HCT116 (cell line): ENCODE measurements at regions not wholly inside any gene's neighbourhood (a gene's known extent, or its start where the extent isn't known, plus 50 kb on each side); places are given as distances from the start of the nearest gene placed in this dataset.

ENCODE experiments used
- ATAC-seq: fragments of 200-7000 bp; cut with Tn5 transposase; 2 replicates; pipeline ENCODE4 v1.9.1; 2020; ENCODE audit warnings: mild to moderate bottlenecking, moderate library complexity
- BruUV-seq: library from RNA; stranded (reverse); fragments of 400-500 nt; replicated peaks from 2 replicates; lab custom pipeline; 2021; lab: Mats Ljungman, UMichigan
- CTCF ChIA-PET: fragments of 300-600 bp; sonication (Branson Sonifier 250); formaldehyde crosslinking; loops from one replicate; lab custom pipeline; 2021; ENCODE audit warnings: antibody characterized with exemption; lab: Charles Lee
- POLR2A ChIA-PET: fragments of 300-600, 350-600 bp; sonication (Branson Sonifier 250); formaldehyde crosslinking; loops from one replicate; lab custom pipeline; 2021; ENCODE audit warnings: antibody characterized with exemption; lab: Charles Lee
- RAD21 ChIA-PET, 2 experiments: fragments of 300-600 bp; sonication (Branson Sonifier 250); formaldehyde crosslinking; loops; one replicate each; lab custom pipeline; 2023; ENCODE audit warnings: low total read pairs in 2 of 2; ENCODE audit not compliant: uncharacterized antibody in 2 of 2, unreplicated experiment in 2 of 2, low non-redundant PET in 1 of 2; lab: Charles Lee
- DNase-seq: peaks from one replicate; pipeline ENCODE4 v3.0.0-alpha.2; 2010; ENCODE audit warnings: low read depth, low spot score
- H2AFZ ChIP-seq: fragments of 200-600 bp; shearing (Covaris generic), sonication (generic); 2 replicates; pipeline ENCODE4 v1.6.1; 2017; ENCODE audit warnings: low read depth, mixed run types, mixed read lengths, antibody characterized with exemption, low read length; ENCODE audit not compliant: poor library complexity, severe bottlenecking
- H3K27ac ChIP-seq: 2 replicates; pipeline ENCODE4 v1.5.1; 2012; ENCODE audit warnings: low read depth, low read length
- H3K27me3 ChIP-seq: fragments of 200-600 bp; sonication (generic); 2 replicates; pipeline ENCODE4 v1.6.1; 2016; ENCODE audit warnings: mixed run types, low read length, mixed read lengths; ENCODE audit not compliant: insufficient read depth
- H3K36me3 ChIP-seq, 2 experiments: fragments of 200-500 bp in 1 of 2; fragments of 200-600 bp in 1 of 2; sonication (Bioruptor generic) in 1 of 2; sonication (generic) in 1 of 2; 2 replicates each; pipeline versions ENCODE4 v1.5.1 to v1.6.1; 2014 to 2016; ENCODE audit warnings: low read length in 2 of 2, inconsistent platforms in 1 of 2, mixed read lengths in 1 of 2, mixed run types in 1 of 2; ENCODE audit not compliant: insufficient read depth in 2 of 2, control insufficient read depth in 1 of 2
- H3K4me1 ChIP-seq, 2 experiments: fragments of 200-600 bp in 1 of 2; sonication (generic) in 1 of 2; 2 replicates each; pipeline versions ENCODE4 v1.5.1 to v1.6.1; 2012 to 2017; ENCODE audit warnings: low read length in 2 of 2, inconsistent platforms in 1 of 2, mild to moderate bottlenecking in 1 of 2, mixed read lengths in 1 of 2, mixed run types in 1 of 2, moderate library complexity in 1 of 2; ENCODE audit not compliant: insufficient read depth in 2 of 2, control insufficient read depth in 1 of 2
- H3K4me2 ChIP-seq: fragments of 200-600 bp; sonication (generic); 2 replicates; pipeline ENCODE4 v1.6.1; 2017; ENCODE audit warnings: mixed run types, low read length, mixed read lengths
- H3K4me3 ChIP-seq, 2 experiments: fragments of 200-600 bp in 1 of 2; sonication (generic) in 1 of 2; replicated peaks in 1 of 2; 2 replicates each; pipeline ENCODE4 v1.5.1; 2011 to 2016; ENCODE audit warnings: low read length in 2 of 2, control low read depth in 1 of 2, low read depth in 1 of 2, mild to moderate bottlenecking in 1 of 2, mixed read lengths in 1 of 2, mixed run types in 1 of 2
- H3K79me2 ChIP-seq: fragments of 200-600 bp; sonication (generic); 2 replicates; pipeline ENCODE4 v1.6.1; 2017; ENCODE audit warnings: mild to moderate bottlenecking, mixed run types, low read length, moderate library complexity, mixed read lengths; ENCODE audit not compliant: insufficient read depth
- H3K9ac ChIP-seq: fragments of 200-600 bp; sonication (generic); 2 replicates; pipeline ENCODE4 v1.6.1; 2016; ENCODE audit warnings: low read length, mixed read lengths
- H3K9me2 ChIP-seq: fragments of 200-600 bp; sonication (generic), shearing (Covaris generic); 2 replicates; pipeline ENCODE4 v1.6.1; 2017; ENCODE audit warnings: mixed run types, mild to moderate bottlenecking, moderate library complexity; ENCODE audit not compliant: insufficient read depth
- H3K9me3 ChIP-seq, 2 experiments: fragments of 200-500 bp in 1 of 2; fragments of 200-600 bp in 1 of 2; sonication (Bioruptor generic) in 1 of 2; sonication (generic) in 1 of 2; 2 replicates each; pipeline ENCODE4 v1.6.1; 2014 to 2017; ENCODE audit warnings: low read length in 2 of 2, mixed read lengths in 2 of 2, inconsistent platforms in 1 of 2, low read depth in 1 of 2, mild to moderate bottlenecking in 1 of 2, mixed run types in 1 of 2, moderate library complexity in 1 of 2; ENCODE audit not compliant: control insufficient read depth in 1 of 2, insufficient read depth in 1 of 2
- H4K20me1 ChIP-seq: fragments of 200-600 bp; sonication (generic), shearing (Covaris generic); 2 replicates; pipeline ENCODE4 v1.6.1; 2017; ENCODE audit warnings: mixed run types, mild to moderate bottlenecking, moderate library complexity; ENCODE audit not compliant: insufficient read depth
- ATF3 ChIP-seq: IDR thresholded peaks from 2 replicates; pipeline ENCODE4 v1.6.1; 2012
- CBX3 ChIP-seq: IDR thresholded peaks from 2 replicates; pipeline ENCODE4 v1.6.1; 2012; ENCODE audit warnings: low read depth
- CEBPB ChIP-seq: IDR thresholded peaks from 2 replicates; pipeline ENCODE4 v1.6.1; 2012; ENCODE audit warnings: low read depth
- EGR1 ChIP-seq: IDR thresholded peaks from 2 replicates; pipeline ENCODE4 v1.6.1; 2012; ENCODE audit warnings: low read depth
- ELF1 ChIP-seq: IDR thresholded peaks from 2 replicates; pipeline ENCODE4 v1.6.1; 2012; ENCODE audit warnings: low read depth, borderline replicate concordance
- EZH2 ChIP-seq: fragments of 200-600 bp; sonication (generic); IDR thresholded peaks from 2 replicates; pipeline ENCODE4 v1.6.1; 2017; ENCODE audit warnings: antibody characterized with exemption, mixed run types
- EZH2phosphoT487 ChIP-seq: fragments of 200-600 bp; IDR thresholded peaks from 2 replicates; pipeline ENCODE4 v1.6.1; 2018; ENCODE audit warnings: antibody characterized with exemption, borderline replicate concordance
- FOSL1 ChIP-seq: IDR thresholded peaks from 2 replicates; pipeline ENCODE4 v1.6.1; 2012; ENCODE audit warnings: low read depth
- JUND ChIP-seq: IDR thresholded peaks from 2 replicates; pipeline ENCODE4 v1.6.1; 2012
- MAX ChIP-seq: IDR thresholded peaks from 2 replicates; pipeline ENCODE4 v1.6.1; 2012
- POLR2A ChIP-seq: IDR thresholded peaks from 2 replicates; pipeline ENCODE4 v1.7.0; 2011; ENCODE audit warnings: borderline replicate concordance; ENCODE audit not compliant: insufficient read depth, insufficient read length; ENCODE audit errors: extremely low read depth
- POLR2AphosphoS5 ChIP-seq: IDR thresholded peaks from 2 replicates; pipeline ENCODE4 v1.6.1; 2011; ENCODE audit warnings: mild to moderate bottlenecking, low read depth, low read length, moderate library complexity
- SIN3A ChIP-seq: IDR thresholded peaks from 2 replicates; pipeline ENCODE4 v1.6.1; 2012; ENCODE audit warnings: low read depth
- SP1 ChIP-seq: IDR thresholded peaks from 2 replicates; pipeline ENCODE4 v1.6.1; 2012; ENCODE audit warnings: low read depth
- SRF ChIP-seq: IDR thresholded peaks from 2 replicates; pipeline ENCODE4 v1.6.1; 2012; ENCODE audit warnings: low read depth
- TCF7L2 ChIP-seq: IDR thresholded peaks from 2 replicates; pipeline ENCODE4 v1.7.0; 2011; ENCODE audit warnings: borderline replicate concordance, inconsistent platforms; ENCODE audit not compliant: insufficient read depth, insufficient read length; ENCODE audit errors: extremely low read depth
- ZBTB33 ChIP-seq: IDR thresholded peaks from 2 replicates; pipeline ENCODE4 v1.6.1; 2011; ENCODE audit warnings: mild to moderate bottlenecking, low read length, moderate library complexity; ENCODE audit not compliant: insufficient replicate concordance; ENCODE audit errors: extremely low read depth
- ZFX ChIP-seq: fragments of 450-650 bp; IDR thresholded peaks from 2 replicates; pipeline ENCODE4 v1.6.1; 2017
- ZNF274 ChIP-seq: fragments of 200-500 bp; sonication (Bioruptor generic); IDR thresholded peaks from 2 replicates; pipeline ENCODE4 v1.6.1; 2014; ENCODE audit warnings: mild to moderate bottlenecking, low read depth, low read length, inconsistent platforms
- intact Hi-C: fragments of 100-400 bp; cut with micrococcal nuclease; formaldehyde crosslinking; loops from 2 replicates; pipeline ENCODE4 v1.10.0; 2022

GRCh38 chr3:34570916-34571705 lies 772.7 kb downstream of the PDCD6IP start:
- no peak overlapping the region for H3K27ac ChIP-seq
- RAD21 ChIA-PET = no interaction called here

More at GRCh38 chr3:34570916-34571705, 772.7 kb downstream of the PDCD6IP start:
- Histone ChIP-seq H3K4me2 (no peak overlapping the region), H3K9me2 (no peaks in the 10 kb centered on the region), H2AFZ (no peak overlapping the region), H3K9ac (no peak overlapping the region), H3K9me3 (peaks cover 4 to 5% of the 10 kb centered on the region in 2 experiments; a peak in 2 of 4 replicates), H3K36me3 (no peaks in the 10 kb centered on the region), H3K4me3 (no peak overlapping the region), H3K27me3 (no peaks in the 10 kb centered on the region), H4K20me1 (no peaks in the 10 kb centered on the region), H3K4me1 (no peaks in the 10 kb centered on the region), H3K79me2 (no peaks in the 10 kb centered on the region)
- intact Hi-C loops = no loop called here
- ATAC-seq = no peak
- TF ChIP-seq ZFX (no peak), ZBTB33 (no peak), SIN3A (no peak), POLR2A (no peak), ELF1 (no peak), EZH2phosphoT487 (no peak), CEBPB (no peak), SP1 (no peak), ATF3 (no peak), EZH2 (no peak), TCF7L2 (no peak), FOSL1 (no peak), SRF (no peak), ZNF274 (no peak), MAX (no peak), POLR2AphosphoS5 (no peak), JUND (no peak), EGR1 (no peak), CBX3 (no peak)
- ChIA-PET CTCF (no interaction called here), POLR2A (no interaction called here)
- DNase-seq = no peak
- no TSS peak for BruUV-seq
